Adrenal gland (tissue), 5 donors: ENCODE measurements at regions not wholly inside any gene's neighbourhood (a gene's known extent, or its start where the extent isn't known, plus 50 kb on each side); places are given as distances from the start of the nearest gene placed in this dataset.

Experiments
- POLR2A ChIP-seq, 2 donors: fragments of 450-650 bp; IDR thresholded peaks; one replicate each; pipeline ENCODE4 v1.6.1; 2017; ENCODE audit warnings: antibody characterized with exemption in 2 of 2, mild to moderate bottlenecking in 2 of 2, moderate library complexity in 1 of 2
- TF ChIP-seq, protein P1 (sequence below), 6 experiments: fragments of 450-650 bp in 4 of 6; fragments of 200-600 bp in 2 of 6; sonication (generic) in 1 of 6; IDR thresholded peaks; 1 replicate in 5 of 6; 2 replicates in 1 of 6; pipeline versions ENCODE4 v1.5.1 to v1.8.0; 2016 to 2021; ENCODE audit warnings: antibody characterized with exemption in 6 of 6, mild to moderate bottlenecking in 2 of 6, moderate library complexity in 1 of 6
- donor health status: DM: no; HTN: no; CAD: no.

DNA sequence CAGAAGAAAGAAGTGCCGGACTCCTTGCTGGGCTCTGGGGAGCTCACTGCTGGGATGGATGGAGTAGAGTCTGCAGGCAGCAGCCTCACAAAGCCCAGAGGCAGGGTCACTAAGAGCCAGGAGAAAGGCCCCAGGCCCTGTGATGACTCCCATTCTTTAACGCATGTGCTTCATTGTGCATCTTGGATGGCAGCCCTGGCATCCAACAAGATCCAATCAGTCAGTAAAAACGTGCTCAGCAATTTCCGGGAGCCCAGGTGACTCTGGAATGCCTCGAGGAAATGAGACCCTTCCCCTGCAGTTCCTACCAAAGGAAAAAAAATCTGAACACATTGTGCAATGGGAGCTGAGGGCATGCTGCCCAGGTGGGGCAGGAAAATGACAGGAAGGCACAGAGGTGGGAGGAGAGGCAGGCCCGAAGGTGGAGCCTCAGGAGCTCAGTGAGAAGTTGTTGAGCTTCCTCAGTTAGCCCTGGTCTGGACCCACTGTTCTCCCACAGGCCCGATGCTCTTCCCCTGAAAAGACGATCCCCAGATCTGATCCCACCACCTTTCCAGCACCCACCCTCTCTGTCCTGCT is 60.7 kb upstream of the TMEM72 start:
- TF ChIP-seq, protein P1, sequence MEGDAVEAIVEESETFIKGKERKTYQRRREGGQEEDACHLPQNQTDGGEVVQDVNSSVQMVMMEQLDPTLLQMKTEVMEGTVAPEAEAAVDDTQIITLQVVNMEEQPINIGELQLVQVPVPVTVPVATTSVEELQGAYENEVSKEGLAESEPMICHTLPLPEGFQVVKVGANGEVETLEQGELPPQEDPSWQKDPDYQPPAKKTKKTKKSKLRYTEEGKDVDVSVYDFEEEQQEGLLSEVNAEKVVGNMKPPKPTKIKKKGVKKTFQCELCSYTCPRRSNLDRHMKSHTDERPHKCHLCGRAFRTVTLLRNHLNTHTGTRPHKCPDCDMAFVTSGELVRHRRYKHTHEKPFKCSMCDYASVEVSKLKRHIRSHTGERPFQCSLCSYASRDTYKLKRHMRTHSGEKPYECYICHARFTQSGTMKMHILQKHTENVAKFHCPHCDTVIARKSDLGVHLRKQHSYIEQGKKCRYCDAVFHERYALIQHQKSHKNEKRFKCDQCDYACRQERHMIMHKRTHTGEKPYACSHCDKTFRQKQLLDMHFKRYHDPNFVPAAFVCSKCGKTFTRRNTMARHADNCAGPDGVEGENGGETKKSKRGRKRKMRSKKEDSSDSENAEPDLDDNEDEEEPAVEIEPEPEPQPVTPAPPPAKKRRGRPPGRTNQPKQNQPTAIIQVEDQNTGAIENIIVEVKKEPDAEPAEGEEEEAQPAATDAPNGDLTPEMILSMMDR (IDR thresholded peaks at IDR 0.05), result no peak
- no peak for TF ChIP-seq POLR2A (IDR thresholded peaks at IDR 0.05)
